SK-N-SH treated with all-trans-retinoic acid at 6 μM for 48 hours (cell line): ENCODE measurements at regions not wholly inside any gene's neighbourhood (a gene's known extent, or its start where the extent isn't known, plus 50 kb on each side); places are given as distances from the start of the nearest gene placed in this dataset.

Experiments used
- ATAC-seq: fragments of 200-7000 bp; cut with Tn5 transposase; 3 replicates; pipeline ENCODE4 v1.9.1; 2020; ENCODE audit warnings: mild to moderate bottlenecking, moderate library complexity
- ARNTL ChIP-seq: fragments of 450-650 bp; formaldehyde crosslinking; IDR thresholded peaks from 2 replicates; pipeline ENCODE4 v1.5.0; 2020; ENCODE audit warnings: low read depth, mild to moderate bottlenecking, moderate library complexity, borderline replicate concordance
- BACH2 ChIP-seq: fragments of 250-450 bp; sonication (Bioruptor Pico); IDR thresholded peaks from 2 replicates; pipeline ENCODE4 v1.9.0; 2021; ENCODE audit warnings: mild to moderate bottlenecking, borderline replicate concordance
- CREB5 ChIP-seq: fragments of 250-450 bp; sonication (Bioruptor Pico); IDR thresholded peaks from 2 replicates; pipeline ENCODE4 v1.5.1; 2020; ENCODE audit warnings: low read depth, mild to moderate bottlenecking, moderate library complexity
- CSDC2 ChIP-seq: fragments of 250-450 bp; sonication (Bioruptor Pico); IDR thresholded peaks from 2 replicates; pipeline ENCODE4 v1.5.0; 2020; ENCODE audit warnings: mild to moderate bottlenecking, moderate library complexity
- CSRNP3 ChIP-seq: fragments of 250-450 bp; sonication (Bioruptor Pico); IDR thresholded peaks from 2 replicates; pipeline ENCODE4 v1.5.1; 2021; ENCODE audit warnings: mild to moderate bottlenecking, moderate library complexity
- ESRRG ChIP-seq: fragments of 250-450 bp; sonication (Bioruptor Pico); IDR thresholded peaks from 2 replicates; pipeline ENCODE4 v1.6.1; 2021; ENCODE audit warnings: mild to moderate bottlenecking
- GLIS3 ChIP-seq: fragments of 250-450 bp; sonication (Bioruptor Pico); IDR thresholded peaks from 2 replicates; pipeline ENCODE4 v1.5.0; 2020; ENCODE audit warnings: mild to moderate bottlenecking, moderate library complexity
- OSR1 ChIP-seq: fragments of 250-450 bp; sonication (Bioruptor Pico); IDR thresholded peaks from 2 replicates; pipeline ENCODE4 v1.8.0; 2022; ENCODE audit warnings: moderate library complexity, mild to moderate bottlenecking, inconsistent platforms
- PATZ1 ChIP-seq: fragments of 250-450 bp; sonication (Bioruptor Pico); IDR thresholded peaks from 2 replicates; pipeline ENCODE4 v1.8.0; 2020; ENCODE audit warnings: mild to moderate bottlenecking, moderate library complexity, borderline replicate concordance
- POU6F1 ChIP-seq: fragments of 250-450 bp; sonication (Bioruptor Pico); IDR thresholded peaks from 2 replicates; pipeline ENCODE4 v1.8.0; 2021; ENCODE audit warnings: low read depth, mild to moderate bottlenecking, moderate library complexity, borderline replicate concordance
- PPARA ChIP-seq: fragments of 250-450 bp; sonication (Bioruptor Pico); IDR thresholded peaks from 2 replicates; pipeline ENCODE4 v1.5.0; 2020; ENCODE audit warnings: mild to moderate bottlenecking, borderline replicate concordance
- RARB ChIP-seq: fragments of 250-450 bp; sonication (Bioruptor Pico); IDR thresholded peaks from 2 replicates; pipeline ENCODE4 v1.8.0; 2021; ENCODE audit warnings: mild to moderate bottlenecking, moderate library complexity
- SNAI2 ChIP-seq: fragments of 250-450 bp; sonication (Bioruptor Pico); IDR thresholded peaks from 2 replicates; pipeline ENCODE4 v1.5.0; 2020; ENCODE audit warnings: mild to moderate bottlenecking, moderate library complexity
- TCF4 ChIP-seq: fragments of 250-450 bp; sonication (Bioruptor Pico); IDR thresholded peaks from 2 replicates; pipeline ENCODE4 v1.8.0; 2021; ENCODE audit warnings: mild to moderate bottlenecking, moderate library complexity, borderline replicate concordance
- TOX ChIP-seq: fragments of 250-450 bp; sonication (Bioruptor Pico); IDR thresholded peaks from 2 replicates; pipeline ENCODE4 v1.8.0; 2021; ENCODE audit warnings: mild to moderate bottlenecking, moderate library complexity, borderline replicate concordance
- TSHZ2 ChIP-seq: fragments of 250-450 bp; sonication (Bioruptor Pico); IDR thresholded peaks from 2 replicates; pipeline ENCODE4 v1.5.0; 2020; ENCODE audit warnings: mild to moderate bottlenecking, moderate library complexity
- ZC3H10 ChIP-seq: fragments of 250-450 bp; sonication (Bioruptor Pico); IDR thresholded peaks from 2 replicates; pipeline ENCODE4 v1.5.1; 2021; ENCODE audit warnings: mild to moderate bottlenecking, moderate library complexity
- ZFP3 ChIP-seq: fragments of 250-450 bp; sonication (Bioruptor Pico); IDR thresholded peaks from 2 replicates; pipeline ENCODE4 v1.5.0; 2020; ENCODE audit warnings: mild to moderate bottlenecking, moderate library complexity
- ZNF565 ChIP-seq: fragments of 450-650 bp; formaldehyde crosslinking; conservative IDR thresholded peaks from 2 replicates; pipeline ENCODE4 v1.5.0; 2020; ENCODE audit warnings: low read depth, mild to moderate bottlenecking, moderate library complexity
- ZNF70 ChIP-seq: fragments of 450-650 bp; formaldehyde crosslinking; IDR thresholded peaks from 2 replicates; pipeline ENCODE4 v1.5.0; 2020; ENCODE audit warnings: mild to moderate bottlenecking, moderate library complexity
- ZNF8 ChIP-seq: fragments of 450-650 bp; formaldehyde crosslinking; IDR thresholded peaks from 2 replicates; pipeline ENCODE4 v1.5.0; 2020; ENCODE audit warnings: mild to moderate bottlenecking, moderate library complexity

GRCh38 chr7:91463330-91463729, 199.1 kb downstream of the FZD1 start:
- TF ChIP-seq TOX: no peak
- TF ChIP-seq ZC3H10 (CRISPR knock-in tag): no peak
- no peak for TF ChIP-seq CSRNP3 (CRISPR knock-in tag)
- TF ChIP-seq BACH2 (CRISPR knock-in tag): no peak
- no peak for TF ChIP-seq PPARA (CRISPR knock-in tag)
- TF ChIP-seq SNAI2 (CRISPR knock-in tag): no peak
- TF ChIP-seq ZNF70: no peak
- TF ChIP-seq PATZ1: no peak
- no peak for TF ChIP-seq ESRRG (CRISPR knock-in tag)
- no peak for TF ChIP-seq ZNF565 (CRISPR knock-in tag)
- no peak for TF ChIP-seq POU6F1 (CRISPR knock-in tag)
- TF ChIP-seq TSHZ2: no peak
- no peak for TF ChIP-seq RARB (CRISPR knock-in tag)
- TF ChIP-seq ARNTL (CRISPR knock-in tag): no peak
- TF ChIP-seq CREB5 (CRISPR knock-in tag): no peak
- no peak for TF ChIP-seq OSR1 (CRISPR knock-in tag)
- ATAC-seq: no peak

GRCh38 chr7:91465595-91466061, 201.4 kb downstream of the FZD1 start:
- no peak for TF ChIP-seq CREB5 (CRISPR knock-in tag)
- TF ChIP-seq SNAI2 (CRISPR knock-in tag): no peak
- no peak for TF ChIP-seq TOX
- no peak for TF ChIP-seq TCF4
- TF ChIP-seq ZFP3 (CRISPR knock-in tag): no peak
- no peak for TF ChIP-seq ZNF8 (CRISPR knock-in tag)
- no peak for TF ChIP-seq BACH2 (CRISPR knock-in tag)
- TF ChIP-seq RARB (CRISPR knock-in tag): no peak
- TF ChIP-seq CSDC2: no peak
- no peak for TF ChIP-seq ZC3H10 (CRISPR knock-in tag)
- no peak for TF ChIP-seq CSRNP3 (CRISPR knock-in tag)
- TF ChIP-seq ARNTL (CRISPR knock-in tag): no peak
- no peak for TF ChIP-seq GLIS3 (CRISPR knock-in tag)
- TF ChIP-seq ZNF70: no peak
- TF ChIP-seq OSR1 (CRISPR knock-in tag): no peak
- TF ChIP-seq TSHZ2: no peak
- no peak for ATAC-seq
